ENCODE measurements at regions not wholly inside any gene's neighbourhood (a gene's known extent, or its start where the extent isn't known, plus 50 kb on each side); places are given as distances from the start of the nearest gene placed in this dataset.

DNA sequence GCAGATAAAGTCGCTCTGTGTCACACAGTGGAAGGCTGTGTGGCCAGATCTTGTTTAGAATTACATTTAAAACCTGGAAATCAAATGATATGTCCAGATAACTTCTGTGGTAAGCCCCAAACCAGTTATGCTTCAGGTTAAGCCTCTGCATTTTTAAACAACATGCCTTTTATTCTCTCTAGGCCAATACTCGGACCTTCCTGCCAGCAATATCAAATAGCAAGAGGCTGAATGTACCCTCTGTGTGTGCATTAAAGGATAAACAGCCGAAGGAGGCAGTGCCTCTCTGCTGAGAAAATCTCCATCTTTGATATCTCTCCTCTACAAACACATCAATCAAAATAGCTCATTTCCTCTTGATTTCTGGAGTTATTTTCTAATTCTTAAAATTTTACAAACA lies 67.1 kb upstream of the TMEM260 start:
- no peak for DNase-seq

DNA sequence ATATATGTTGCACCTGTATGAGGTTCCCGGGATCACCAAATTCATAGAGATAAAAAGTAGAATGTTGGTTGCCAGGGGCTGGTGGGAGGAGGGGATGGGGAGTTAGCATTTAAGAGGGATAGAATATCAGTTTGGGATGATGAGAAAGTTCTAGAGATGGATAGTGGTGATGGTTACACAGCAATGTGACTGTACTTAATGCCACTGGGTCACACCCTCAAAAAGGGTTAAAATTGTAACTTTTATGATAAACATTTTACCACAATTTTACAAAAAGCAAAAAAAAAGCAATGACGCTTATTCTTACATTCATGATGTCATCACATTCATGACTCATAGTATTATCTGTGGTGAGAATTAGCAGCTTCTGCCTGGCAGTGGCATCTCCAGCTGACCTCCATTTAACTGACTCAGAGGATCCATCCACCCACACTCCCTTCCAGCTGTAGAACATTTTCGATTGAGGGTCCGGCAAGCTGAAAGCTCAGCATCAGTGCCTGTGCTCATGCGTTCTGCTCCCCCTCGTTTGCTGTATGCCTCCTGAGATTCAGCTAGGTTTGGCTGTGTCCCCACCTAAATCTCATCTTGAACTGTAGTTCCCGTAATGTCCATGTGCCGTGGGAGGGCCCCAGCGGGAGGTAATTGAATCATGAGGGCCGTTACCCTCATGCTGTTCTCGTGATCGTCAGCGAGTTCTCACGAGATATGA lies 64.8 kb upstream of the TMEM260 start:
- DNase-seq: peak in 1 of 2 donors; percentile 5

DNA sequence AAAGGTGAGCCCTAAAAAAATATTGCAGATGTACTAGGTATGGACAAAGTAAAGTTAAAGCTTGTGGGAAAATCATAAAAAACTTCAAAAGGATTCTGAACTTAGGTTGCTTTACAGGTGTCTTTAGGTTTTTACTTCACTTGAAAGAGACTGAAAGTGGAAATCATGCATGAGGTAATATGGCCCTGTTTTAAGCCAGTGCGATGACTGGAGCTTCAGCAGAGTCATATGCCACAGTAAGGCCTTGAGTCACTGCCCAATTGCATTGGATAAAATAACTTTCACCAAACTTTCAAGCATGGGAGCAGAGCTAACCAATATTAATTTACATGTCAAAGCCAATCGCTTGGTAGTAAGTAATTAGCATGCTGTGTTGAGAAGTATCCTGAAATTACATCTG lies 63.9 kb upstream of the TMEM260 start:
- no peak for DNase-seq

DNA sequence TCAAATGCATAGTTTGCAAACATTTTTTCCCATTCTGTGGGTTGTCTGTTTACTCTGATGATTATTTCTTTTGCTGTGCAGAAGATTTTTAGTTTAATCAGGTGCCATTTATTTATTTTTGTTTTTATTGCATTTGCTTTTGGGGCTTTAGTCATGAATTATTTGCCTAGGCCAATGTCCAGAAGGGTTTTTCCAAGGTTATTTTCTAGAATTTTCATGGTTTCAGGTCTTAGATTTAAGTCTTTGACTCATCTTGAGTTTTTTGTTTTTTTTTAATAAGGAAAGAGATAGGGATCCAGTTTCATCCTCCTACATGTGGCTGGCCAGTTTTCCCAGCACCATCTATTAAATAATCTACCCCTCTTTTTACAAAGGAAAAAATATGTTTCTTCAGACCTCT lies 57.2 kb upstream of the TMEM260 start:
- no peak for DNase-seq

DNA sequence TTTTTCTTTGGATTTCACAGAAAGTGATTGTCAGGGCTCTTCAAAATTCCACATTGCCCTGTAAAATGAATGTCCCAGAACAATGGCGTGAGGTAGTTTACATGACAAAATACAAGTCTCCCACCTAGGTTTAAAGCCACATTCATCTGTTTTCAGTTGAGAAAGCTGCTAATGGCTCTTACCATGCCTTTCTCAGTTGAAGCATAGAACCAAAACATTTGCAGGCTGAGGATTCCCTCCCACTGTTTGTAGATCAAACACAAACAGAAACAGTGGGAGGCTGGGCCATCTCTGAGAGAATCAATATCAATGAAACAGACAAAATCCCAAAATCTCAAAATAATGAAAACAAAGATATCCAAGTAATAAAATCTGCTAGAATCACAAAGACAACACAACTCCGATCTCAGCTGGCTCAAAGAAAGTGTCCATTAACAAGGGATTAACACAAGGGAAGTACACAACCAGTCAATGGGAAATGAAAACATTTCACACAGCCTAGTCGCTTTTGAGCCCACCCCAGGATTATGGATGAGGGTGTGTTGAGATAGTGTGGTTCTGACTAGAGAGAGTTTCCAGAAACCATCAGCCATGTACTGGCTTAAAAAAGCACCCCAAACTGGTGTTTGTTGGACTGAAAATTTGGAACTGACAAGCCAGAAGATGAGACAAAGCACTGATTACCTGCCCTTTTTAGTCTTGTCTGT lies 54.5 kb upstream of the TMEM260 start:
- no peak for DNase-seq

DNA sequence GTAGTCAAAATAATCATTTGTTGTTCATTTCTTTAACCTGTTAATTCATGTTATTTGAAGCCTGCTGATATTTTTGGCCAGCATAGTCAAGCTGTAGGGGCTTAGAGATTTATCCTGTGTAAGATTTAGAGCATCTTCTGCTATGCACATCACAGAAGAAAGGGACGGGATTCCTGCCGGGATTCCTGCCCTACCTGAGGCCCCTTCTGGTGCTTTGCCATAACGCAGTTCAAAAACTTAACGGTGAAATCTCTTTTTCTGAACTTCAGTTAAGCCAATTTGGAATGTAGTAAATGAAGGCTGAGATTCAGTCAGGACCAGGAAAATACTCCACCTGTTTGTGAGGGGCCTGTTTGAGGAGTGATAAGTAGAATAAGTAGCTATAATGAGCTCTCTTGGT lies 50.7 kb upstream of the TMEM260 start:
- no peak for DNase-seq

Measured in stimulated activated CD4-positive, alpha-beta T cell treated with anti-CD3 and anti-CD28 coated beads, Interleukin-2, amount 100 ng/mL, for 24 hours (primary cell).